HK-2 (cell line): ENCODE measurements at regions not wholly inside any gene's neighbourhood (a gene's known extent, or its start where the extent isn't known, plus 50 kb on each side); places are given as distances from the start of the nearest gene placed in this dataset.
A peak's percentile ranks its signal among the peaks of the same experiment; 100 is the strongest.
"Not testable (repeated sequence)": the region's sequence is repeated elsewhere in the genome, so short reads cannot be mapped to it uniquely, and the experiment has no call there.

Experiments
- DNase-seq: peaks from one replicate; pipeline ENCODE4 v3.0.0-alpha.2; 2018; ENCODE audit not compliant: unreplicated experiment

DNA sequence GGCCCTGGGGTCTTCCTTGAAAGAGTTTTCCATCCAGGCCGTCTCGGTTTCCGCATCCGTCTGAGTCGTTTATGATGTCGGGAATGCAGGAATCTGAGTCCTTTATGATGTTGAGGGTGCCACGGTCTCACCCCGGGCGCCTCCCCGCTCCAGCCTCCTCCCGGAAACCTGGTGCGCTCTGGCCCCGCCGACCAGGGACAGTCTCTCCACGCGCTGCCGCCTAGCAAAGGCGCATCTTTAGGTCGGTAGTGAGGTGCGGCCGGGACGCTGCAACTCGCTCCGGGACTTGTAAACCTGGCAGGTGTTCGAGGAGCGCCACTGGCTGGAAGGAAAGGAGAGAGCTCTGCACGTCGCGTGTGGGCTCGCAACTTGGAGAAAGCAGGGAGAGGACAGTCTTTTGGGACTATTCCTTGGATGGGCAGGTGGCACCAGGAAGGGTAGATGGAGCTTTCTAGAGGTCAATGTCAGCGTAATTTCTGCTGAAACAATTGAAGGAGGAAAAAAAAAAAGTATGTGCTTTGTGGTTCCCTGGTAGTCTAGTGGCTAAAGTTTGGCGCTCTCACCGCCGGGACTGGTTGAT, 132.0 kb downstream of the FAM72B start:
- DNase-seq: not testable (repeated sequence)

DNA sequence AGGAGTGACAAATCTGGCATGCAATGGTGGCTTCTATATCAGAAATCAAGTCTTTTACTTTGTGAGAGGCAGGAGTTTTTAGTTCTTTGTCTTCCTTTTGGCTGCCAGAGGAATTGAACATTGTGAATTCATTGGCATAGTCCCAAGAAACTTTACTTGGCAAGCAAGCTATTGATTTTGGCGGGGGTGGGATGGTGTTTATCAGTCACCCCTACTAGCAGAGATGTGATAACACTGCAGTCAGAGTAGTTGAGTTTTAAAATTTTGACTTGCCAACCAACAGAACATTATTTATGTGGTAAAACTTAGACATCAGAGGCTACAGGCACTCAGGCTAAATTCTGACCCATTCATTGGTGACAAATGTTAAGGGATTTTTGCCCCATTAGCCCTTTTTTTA, 129.2 kb downstream of the FAM72B start:
- DNase-seq: not testable (repeated sequence)

DNA sequence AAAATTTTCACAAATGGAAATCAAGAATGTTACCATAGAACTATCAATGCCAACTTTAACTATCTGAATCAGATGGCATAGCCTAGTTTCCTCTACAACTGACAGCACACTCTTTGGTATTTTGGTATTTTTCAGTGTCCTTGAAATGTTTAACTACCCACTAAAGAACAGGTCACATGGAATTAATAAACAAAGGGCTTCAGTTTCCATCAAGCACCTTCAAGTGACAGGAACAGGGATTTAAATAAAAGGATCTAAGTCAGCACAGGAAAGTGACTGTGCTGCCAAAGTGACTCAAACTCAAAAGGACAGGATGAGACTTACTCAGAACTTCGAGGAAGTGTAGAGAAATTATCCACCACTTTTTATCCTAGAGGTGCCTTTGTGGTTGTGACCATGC, 117.2 kb downstream of the FAM72B start:
- not testable (repeated sequence) for DNase-seq

DNA sequence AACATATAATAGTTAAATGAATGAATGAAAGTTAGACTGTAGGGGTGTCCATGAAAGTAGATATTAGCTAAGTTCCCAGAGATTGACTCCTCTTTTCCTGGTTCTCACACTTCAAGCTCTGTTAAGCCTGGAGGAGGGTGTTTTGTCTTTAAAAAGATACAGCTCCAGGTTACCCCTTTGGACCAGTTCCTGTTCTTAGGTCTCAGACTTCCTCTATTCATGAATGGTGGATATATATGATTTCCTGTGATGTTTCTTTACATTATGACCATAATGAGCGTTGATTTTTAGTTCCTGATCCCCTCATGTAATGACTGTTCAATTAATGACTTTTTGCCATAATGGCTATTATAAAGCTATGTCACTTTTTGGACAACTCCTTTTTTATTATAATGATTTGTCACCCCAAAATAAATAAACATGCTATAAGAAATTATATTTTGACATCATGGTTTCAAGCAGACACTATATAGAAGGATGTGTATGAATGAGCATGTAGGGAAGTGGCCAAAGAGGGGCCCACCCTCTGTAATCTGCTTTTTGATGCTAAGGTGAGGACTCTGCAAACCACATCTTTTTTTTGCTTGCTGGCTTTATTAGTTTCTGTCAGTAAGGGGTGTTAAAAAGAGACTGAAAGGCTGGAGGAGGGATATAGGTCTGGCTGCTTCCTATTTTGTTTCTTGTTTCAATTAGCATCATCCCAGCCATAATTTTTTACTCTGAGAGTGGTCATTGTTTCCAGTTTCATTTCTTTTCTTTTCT, 115.2 kb downstream of the FAM72B start:
- not testable (repeated sequence) for DNase-seq

DNA sequence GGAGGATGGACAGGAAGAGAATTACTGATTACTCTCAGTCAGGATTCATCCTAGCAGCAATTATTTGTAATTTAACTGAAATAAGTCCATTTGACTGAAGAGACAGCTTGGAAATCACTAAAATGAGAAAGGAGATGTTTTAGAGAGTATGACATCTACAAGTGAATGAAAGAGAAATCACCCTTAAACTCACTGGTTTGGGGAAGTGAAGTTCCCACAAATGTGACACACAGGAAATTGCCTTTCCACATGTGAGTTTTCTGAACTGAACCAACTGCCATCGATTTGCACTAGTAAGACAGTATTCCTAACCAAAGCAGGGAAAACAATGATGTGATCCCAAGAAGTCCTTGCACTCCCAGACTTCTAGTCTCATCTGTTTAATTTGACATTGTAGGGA, 110.3 kb downstream of the FAM72B start:
- not testable (repeated sequence) for DNase-seq

DNA sequence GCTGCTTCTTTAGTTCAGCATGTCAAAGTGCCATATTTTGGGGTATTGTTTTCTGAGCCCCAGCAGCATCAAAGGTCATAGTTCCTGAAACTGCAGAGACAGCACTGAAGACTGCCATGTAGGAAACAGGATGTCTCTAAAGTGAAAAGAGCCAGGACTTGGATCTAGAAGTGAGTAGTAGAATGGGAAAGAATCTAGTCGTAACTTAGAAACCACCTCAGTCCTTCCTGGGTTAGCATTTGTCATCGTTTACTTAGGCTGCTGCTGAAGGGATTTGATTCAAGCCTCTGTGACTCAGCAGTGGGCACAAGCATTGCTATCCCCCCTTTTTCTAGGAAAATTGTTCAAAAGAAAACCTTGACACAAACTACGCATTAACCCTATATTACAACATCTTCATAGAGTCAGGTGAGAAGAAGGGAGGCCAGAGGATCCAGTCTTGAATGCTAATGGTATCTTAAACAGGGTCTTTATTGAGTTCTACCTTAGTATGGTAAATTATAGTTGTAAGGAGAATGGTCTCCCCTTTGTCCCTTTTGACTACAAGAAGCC, 108.8 kb downstream of the FAM72B start:
- not testable (repeated sequence) for DNase-seq

DNA sequence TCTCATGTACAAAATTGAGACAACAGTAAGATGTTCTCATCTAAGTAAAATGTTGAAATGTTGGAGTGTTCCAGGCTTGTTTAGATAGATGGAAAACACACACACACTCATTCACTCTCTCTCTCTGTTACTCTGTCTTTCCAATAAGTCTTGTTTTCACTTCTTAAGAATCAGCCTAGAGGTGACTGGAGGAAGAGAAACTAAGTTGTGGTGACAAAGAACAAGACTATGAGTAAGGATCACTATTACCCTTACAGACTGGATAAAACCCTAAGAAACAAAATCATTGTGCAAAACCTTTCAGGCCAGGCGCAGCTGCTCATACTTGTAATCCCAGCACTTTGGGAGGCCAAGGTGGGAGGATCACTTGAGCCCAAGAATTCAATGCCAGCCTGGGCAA, 107.5 kb downstream of the FAM72B start:
- DNase-seq: not testable (repeated sequence)

DNA sequence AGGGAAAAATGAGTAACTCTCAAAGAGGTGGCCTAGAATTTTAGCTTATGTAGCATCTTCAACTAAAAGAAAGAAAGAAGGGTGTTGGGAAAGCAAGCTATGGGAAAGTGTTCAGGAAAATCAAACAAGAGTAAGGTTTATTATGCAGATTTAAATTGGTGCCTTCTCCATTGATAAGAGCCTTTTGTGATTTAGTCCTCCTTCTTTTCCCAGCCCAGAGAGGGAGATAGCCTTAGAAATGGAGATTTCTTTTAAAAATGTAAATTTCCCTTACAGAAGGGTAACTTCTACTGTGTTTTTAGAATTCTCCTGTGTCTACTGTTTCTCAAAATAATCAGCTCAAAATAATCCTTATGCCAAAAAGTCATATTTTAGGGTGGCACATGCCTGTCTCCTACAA, 104.5 kb downstream of the FAM72B start:
- DNase-seq: not testable (repeated sequence)

DNA sequence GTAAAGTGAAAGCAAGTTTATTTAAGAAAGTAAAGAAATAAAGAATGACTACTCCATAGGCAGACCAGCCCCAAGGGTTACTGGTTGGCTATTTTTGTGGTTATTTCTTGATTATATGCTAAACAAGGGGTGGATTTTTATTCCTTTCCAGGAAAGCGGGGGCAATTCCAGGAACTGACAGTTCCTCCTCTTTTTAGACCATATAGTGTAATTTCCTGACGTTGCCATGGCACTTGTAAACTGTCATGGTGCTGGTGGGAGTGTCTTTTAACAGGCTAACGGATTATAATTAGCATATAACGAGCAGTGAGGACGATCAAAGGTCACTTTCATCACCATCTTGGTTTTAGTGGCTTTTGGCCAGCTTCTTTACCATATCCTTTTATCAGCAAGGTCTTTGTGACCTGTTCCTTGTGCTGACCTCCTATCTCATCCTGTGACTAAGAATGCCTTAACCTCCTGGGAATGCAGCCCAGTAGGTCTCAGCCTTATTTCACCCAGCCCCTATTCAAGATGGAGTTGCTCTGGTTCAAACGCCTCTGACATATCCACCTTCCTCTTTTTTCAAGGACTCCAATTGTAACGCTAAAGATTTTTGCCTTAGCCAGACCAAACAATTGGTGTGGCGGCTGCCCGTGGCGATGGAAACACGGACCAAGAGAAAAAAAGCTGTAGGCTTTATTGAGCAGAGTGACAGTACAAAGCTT, 103.8 kb downstream of the FAM72B start:
- not testable (repeated sequence) for DNase-seq

DNA sequence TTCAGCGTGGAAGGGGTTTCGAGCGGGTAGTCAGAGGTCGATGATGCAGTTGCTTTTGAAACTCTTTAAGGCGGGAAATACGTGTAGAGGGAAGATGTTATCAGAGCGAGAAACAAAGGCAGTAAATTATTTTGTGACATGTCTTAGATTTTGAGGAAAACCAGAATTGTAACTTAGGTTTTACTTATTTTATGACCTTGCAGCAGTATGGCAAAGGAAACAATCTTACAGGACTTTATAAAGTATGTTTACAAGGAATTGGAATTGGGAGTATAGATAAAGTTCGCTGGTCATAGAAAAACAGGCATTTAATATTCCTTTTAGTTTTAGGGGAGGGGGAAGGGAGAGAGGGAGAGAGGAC, 103.3 kb downstream of the FAM72B start:
- DNase-seq: not testable (repeated sequence)

DNA sequence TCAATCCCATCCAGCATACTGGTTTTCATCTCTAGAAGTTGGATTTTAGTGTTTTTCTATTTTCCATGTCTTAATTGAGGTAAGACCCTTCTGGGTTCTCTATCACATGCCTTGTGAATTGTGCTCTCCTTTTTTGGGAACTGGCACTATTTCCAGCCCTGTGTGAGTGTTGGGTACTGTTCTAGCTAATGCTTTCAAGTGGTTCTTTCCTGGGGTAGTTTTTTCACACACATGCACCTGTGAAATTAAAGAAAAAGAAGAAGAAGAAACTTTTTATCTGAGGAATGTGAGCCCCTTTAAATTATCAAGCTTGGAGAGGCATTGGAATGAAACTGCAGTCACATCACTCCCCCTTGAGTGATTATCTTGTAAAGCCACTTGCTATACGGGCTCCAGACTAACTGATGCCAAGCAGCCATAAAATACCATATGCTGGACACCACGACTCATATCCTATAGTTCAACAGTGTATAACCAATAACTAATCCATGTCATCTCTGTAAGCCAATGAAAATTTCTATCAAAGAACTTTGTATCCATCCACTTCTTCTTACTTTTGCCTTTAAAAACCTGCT, 102.4 kb downstream of the FAM72B start:
- DNase-seq: not testable (repeated sequence)

DNA sequence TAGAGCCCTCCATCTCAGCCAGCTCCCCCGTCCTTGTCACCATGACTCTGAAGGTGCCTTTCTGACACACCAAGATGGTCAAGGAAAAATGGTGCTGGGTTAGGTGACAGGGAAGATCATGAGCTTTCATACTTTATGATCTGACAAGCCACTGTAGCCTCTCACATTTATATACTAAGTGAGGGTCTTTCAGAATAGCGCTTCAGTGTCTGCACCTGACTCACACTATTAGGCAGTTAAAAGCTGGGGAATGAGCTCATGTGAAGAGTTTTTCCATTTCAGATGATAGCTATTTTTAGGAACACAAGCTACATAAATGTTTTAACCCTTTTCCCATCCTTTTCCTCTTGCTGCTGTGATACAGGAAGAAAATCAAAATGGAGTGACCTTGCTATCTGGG, 101.1 kb downstream of the FAM72B start:
- not testable (repeated sequence) for DNase-seq

DNA sequence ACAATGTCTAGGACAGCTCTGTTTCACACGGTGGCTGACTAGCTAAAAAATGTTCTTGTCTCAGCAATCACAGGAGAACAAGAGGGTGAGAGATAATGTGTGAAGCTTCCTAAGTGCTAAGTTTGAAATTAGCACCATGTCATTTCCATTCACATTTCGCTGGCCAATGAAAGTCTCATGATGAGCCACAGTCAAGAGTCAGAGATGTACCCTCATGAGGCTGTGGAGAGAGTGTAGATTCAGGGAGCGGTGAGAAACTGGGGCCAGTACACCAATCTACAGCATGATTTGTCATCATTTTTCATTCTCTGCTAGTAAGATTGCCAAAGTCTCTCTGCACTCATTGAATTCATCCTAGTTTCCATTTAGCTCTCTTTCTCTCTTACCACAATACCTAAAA, 97.9 kb downstream of the FAM72B start:
- DNase-seq: not testable (repeated sequence)

DNA sequence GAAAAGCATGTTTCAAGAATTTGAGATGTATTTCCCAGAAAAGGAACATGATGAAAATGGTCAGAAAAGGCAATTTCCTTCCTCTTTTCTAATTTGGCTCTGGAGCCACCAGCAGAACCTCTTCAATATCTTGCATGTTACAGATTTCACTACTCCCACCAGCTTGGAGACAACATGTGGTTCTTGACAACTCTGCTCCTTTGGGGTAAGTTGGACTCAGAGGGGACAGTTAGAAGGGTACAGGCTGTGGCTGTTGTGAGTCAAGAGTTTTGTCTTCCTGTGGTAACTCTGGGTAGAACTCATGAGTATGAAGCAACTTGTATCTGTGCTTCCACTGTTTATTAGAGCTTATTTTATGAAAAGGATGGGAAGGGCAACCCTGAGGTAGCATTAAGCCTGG, 96.9 kb downstream of the FAM72B start:
- DNase-seq: not testable (repeated sequence)

DNA sequence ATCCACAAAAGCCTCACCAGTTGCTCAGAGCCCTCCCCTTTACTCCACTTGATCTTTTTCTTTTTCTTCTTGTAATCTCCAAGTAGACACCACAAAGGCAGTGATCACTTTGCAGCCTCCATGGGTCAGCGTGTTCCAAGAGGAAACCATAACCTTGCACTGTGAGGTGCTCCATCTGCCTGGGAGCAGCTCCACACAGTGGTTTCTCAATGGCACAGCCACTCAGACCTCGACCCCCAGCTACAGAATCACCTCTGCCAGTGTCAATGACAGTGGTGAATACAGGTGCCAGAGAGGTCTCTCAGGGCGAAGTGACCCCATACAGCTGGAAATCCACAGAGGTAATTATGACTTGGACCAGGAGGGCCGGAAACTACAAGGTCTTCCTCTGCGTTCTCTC, 95.6 kb downstream of the FAM72B start:
- not testable (repeated sequence) for DNase-seq

DNA sequence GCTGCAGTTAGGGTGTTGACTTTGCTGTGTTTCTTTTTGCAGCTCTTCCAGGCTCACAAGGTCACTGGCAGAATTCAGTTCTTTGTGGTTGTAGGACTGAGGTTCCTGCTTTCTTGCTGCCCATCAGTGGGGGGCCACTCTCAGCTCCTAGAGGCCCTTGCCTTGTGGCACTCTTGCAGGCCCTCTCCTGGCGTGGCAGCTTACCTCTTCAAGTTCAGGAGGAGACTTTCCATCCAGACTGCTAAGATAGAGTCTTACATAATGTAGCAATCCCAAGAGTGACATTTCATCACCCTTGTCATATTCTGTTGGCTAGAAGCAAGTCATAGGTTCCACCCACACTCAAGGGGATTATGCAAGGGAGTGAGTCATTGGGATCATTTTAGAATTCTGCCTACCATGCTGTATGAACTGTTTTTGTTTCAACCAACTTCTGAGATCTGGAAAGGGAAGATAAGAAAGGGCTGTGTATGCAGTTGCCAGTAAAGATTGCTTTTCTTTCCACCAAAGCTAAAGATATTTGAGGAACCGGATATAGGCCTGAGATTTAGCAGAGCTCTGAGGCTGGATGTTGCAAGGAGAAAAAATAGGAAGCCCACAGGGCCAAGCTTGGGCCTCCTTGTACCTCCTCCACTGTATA, 91.7 kb downstream of the FAM72B start:
- not testable (repeated sequence) for DNase-seq

DNA sequence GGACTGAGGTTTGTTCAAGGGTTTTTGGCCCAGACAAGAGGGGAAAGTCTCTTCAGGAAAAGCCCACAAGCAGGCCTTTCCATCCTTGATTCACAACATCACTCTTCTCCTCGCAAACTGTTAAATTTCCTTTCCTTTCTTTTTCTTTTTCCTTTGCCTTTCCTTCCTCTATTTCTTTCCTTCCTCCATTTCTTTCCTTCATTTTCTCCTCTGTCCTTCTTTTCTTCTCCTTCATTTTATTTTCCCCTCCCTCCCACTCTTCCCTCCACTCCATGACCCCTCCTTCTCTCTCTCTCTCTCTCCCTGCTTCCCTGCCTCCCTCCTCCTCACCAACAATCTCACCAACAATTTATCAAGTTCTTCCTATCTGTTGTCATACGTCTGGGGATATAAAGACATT, 89.1 kb downstream of the FAM72B start:
- not testable (repeated sequence) for DNase-seq

DNA sequence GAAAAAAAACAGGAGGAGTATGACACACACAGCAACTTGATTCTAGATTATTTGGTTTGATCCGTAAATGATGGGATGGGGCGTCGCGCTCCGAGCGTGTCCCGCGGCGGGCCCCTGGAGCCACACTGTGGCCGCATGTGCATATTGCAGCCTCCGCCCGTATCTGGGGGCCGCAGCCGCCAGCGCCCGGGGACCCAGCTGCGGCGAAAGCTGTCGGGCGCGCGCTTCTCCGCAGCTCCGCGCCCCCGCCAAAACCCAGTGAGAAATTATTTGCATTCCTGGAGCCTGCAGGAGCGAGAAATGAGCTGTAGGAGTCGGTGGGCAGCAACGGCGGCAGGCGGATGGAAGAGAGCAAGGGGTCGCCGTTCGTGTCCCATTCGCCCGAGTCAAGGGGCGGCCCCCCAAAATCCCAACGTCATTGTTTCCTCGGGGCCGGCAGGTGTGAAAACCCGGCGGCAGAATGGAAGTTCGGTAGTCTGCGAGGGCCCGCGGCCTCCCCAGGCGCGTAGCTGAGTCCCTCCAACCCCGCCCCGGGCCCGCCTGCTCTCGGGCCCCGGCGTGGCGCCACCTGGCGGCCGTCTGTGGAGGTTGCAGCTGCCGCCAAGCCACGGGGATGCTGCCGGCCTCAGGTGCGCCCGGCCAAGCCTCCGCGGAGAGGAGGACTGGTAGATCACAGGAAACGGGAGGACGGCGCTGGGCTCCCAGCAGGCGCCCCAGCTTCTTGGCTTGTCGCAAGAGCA, 86.8 kb downstream of the FAM72B start:
- DNase-seq: peak; percentile 79

DNA sequence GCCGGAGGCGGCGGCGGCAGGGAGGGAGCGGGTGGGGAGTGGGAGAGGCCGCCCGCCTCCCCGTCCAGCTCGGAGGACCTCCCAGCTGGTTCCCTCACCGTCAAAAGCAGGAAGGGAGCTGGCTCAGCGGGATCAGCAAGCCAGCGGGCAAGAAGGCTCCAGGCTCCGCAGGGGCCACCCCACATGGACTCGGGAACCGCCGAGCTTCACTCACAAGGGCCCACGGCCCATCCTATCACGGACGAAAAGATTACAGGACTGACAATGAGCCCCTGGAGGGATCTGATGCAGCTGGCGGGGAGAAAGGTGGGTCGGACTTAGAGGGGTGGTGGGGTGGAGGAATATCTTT, 86.3 kb downstream of the FAM72B start:
- peak; percentile 1 for DNase-seq

DNA sequence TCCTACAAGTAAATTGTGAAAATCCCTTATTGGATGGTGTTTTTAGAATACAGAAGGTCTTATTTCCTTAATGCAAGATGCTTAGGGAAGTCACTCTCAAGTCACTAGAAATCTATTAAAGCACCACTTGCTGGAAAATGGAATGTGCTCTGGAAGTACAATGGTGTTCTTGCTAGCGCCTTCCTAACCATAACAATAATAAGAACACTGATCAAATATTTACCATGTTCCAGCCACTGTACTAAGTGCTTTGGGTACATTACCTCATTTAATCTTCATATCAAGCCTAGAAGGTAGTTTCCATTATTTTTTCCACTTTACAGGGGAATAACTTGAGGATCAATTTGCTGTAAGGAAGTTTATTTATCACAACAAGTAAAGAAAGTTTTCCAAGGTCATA, 75.1 kb downstream of the FAM72B start:
- DNase-seq: not testable (repeated sequence)
